ENCODE measurements at regions not wholly inside any gene's neighbourhood (a gene's known extent, or its start where the extent isn't known, plus 50 kb on each side); places are given as distances from the start of the nearest gene placed in this dataset.

DNA sequence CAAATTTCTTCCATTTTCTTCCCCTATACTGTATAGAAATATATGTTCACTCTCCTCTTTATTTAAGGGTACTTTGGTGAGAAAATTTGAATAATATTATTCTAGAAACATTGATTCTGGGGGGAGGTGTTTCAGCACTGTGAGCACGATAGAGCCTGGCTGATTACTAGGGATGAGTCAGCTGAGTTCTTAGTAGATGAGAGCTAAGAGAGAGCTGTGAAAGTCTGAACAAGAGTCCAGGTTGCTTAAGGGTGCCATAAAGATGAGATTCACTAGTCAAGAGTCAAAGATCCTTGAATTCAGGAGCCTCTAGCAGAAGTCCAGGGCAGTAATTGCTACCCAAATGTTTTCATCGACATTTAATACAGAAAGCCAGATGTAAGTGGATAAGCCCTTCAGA is 756.6 kb upstream of the API5 start:
- H3K4me1 ChIP-seq: no peaks in the 10 kb centered on the region
- TF ChIP-seq POLR2AphosphoS5 (IDR thresholded peaks at IDR 0.05): no peak
- TF ChIP-seq, protein P1, sequence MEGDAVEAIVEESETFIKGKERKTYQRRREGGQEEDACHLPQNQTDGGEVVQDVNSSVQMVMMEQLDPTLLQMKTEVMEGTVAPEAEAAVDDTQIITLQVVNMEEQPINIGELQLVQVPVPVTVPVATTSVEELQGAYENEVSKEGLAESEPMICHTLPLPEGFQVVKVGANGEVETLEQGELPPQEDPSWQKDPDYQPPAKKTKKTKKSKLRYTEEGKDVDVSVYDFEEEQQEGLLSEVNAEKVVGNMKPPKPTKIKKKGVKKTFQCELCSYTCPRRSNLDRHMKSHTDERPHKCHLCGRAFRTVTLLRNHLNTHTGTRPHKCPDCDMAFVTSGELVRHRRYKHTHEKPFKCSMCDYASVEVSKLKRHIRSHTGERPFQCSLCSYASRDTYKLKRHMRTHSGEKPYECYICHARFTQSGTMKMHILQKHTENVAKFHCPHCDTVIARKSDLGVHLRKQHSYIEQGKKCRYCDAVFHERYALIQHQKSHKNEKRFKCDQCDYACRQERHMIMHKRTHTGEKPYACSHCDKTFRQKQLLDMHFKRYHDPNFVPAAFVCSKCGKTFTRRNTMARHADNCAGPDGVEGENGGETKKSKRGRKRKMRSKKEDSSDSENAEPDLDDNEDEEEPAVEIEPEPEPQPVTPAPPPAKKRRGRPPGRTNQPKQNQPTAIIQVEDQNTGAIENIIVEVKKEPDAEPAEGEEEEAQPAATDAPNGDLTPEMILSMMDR (IDR thresholded peaks at IDR 0.05): no peak
- no peak for TF ChIP-seq POLR2A (IDR thresholded peaks at IDR 0.05)
- TF ChIP-seq EP300 (IDR thresholded peaks at IDR 0.05): no peak
- no peak overlapping the region for H3K4me3 ChIP-seq
- ATAC-seq: no peak
- H3K36me3 ChIP-seq: no peaks in the 10 kb centered on the region
- 40 to 73% methylated on average over 1 to 2 of the region's 2 CpGs for WGBS, 2 donors (ENCODE audit: low coverage in 1 of 2)
- no peaks in the 10 kb centered on the region for H3K27me3 ChIP-seq
- no peaks in the 10 kb centered on the region for H3K9me3 ChIP-seq
- H3K27ac ChIP-seq: no peak overlapping the region

DNA sequence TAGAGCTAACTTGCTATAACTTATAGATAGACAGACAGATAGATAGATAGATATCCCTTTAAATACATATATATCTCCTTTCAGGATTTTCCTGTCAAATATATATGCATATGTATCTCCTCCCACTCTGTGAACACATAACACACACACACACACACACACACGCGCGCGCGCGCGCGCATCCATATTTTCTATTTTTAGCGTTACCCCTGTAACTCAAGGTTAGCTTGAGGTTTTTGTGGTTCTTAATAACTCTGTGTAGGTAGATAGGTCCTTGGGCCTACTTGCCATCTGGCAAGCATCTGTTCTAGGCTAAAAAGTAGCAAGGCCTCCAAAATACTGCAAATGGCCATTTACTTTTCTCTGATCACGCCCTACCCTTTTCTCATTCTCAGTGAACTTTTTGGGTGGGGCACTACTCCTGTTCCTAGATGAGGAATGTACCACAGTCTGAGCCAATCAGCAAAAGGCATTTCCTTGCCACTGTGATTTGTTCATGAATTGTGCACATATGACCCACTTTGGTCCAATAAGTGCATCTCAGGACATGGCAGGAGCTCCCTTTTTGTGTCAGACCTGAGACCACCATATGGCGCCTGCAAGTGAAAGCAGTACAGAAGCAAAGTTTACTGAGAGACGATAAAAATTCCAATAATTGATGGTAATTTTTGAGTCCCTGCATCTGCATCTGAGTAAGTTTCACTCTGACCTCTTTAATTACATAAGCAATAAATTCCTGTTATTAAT is 740.5 kb upstream of the API5 start:
- no peak overlapping the region for H3K4me3 ChIP-seq
- no peak overlapping the region for H3K27ac ChIP-seq
- H3K27me3 ChIP-seq: no peaks in the 10 kb centered on the region
- WGBS, 2 donors (ENCODE audit: low coverage in 1 of 2): 89 to 97% methylated on average over 9 to 12 of the region's 12 CpGs
- no peak for ATAC-seq
- no peaks in the 10 kb centered on the region for H3K9me3 ChIP-seq
- H3K4me1 ChIP-seq: no peaks in the 10 kb centered on the region
- TF ChIP-seq POLR2AphosphoS5 (IDR thresholded peaks at IDR 0.05): no peak
- H3K36me3 ChIP-seq: no peaks in the 10 kb centered on the region

DNA sequence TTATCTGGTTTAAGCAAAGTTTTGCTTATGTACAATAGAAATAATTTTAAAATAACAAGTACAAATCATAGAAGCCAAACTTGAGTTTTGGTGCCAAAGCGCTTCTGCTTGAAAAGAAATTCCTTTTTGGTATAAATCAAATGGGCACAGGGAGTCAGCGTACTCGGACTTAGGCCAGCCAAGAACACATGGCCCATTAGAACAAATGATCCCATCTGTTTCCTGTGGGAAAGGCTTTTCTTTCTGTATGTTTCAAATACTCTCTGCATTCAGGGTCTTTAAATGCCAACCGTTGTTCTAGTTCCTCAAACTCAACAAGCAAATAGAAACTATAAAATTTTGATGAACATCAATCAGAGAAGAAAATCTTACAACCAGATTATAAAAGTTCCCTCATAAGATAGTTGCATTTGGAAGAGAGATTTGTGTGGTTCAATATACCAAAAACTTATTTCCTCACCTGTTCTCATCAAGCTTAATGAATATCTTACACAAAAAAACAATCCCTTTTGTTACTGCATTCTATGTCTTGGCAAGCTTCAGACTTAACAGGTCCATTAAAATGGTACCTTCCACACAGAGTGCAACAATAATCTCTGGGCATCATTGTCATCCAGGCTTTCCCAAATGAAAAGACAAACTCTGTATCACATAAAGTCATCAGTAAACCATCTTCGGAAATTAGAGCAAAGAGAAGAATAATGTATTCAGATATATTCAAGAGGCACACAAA is 739.8 kb upstream of the API5 start:
- no peak overlapping the region for H3K27ac ChIP-seq
- H3K36me3 ChIP-seq: no peaks in the 10 kb centered on the region
- 55 to 78% methylated on average over 5 of the region's 5 CpGs for WGBS, 2 donors (ENCODE audit: low coverage in 1 of 2)
- H3K9me3 ChIP-seq: no peaks in the 10 kb centered on the region
- no peak for TF ChIP-seq EP300 (IDR thresholded peaks at IDR 0.05)
- TF ChIP-seq POLR2AphosphoS5 (IDR thresholded peaks at IDR 0.05): no peak
- TF ChIP-seq, protein P1 (IDR thresholded peaks at IDR 0.05): no peak
- no peaks in the 10 kb centered on the region for H3K27me3 ChIP-seq
- ATAC-seq: no peak
- no peaks in the 10 kb centered on the region for H3K4me1 ChIP-seq
- no peak overlapping the region for H3K4me3 ChIP-seq

- Histone ChIP-seq H3K9me3 (no peaks in the 10 kb centered on the region), H3K27ac (no peak overlapping the region), H3K36me3 (no peaks in the 10 kb centered on the region), H3K4me3 (no peak overlapping the region), H3K4me1 (no peaks in the 10 kb centered on the region), H3K27me3 (no peaks in the 10 kb centered on the region)
- WGBS, 2 donors (ENCODE audit: low coverage in 1 of 2): 57 to 70% methylated on average over 3 of the region's 3 CpGs
- TF ChIP-seq EP300 (IDR thresholded peaks at IDR 0.05) (no peak), POLR2AphosphoS5 (IDR thresholded peaks at IDR 0.05) (no peak), POLR2A (IDR thresholded peaks at IDR 0.05) (no peak)
- TF ChIP-seq, protein P1 (IDR thresholded peaks at IDR 0.05): no peak
- no peak for ATAC-seq
Observed at GRCh38 chr11:42576318-42576717, 735.5 kb upstream of the API5 start.

GRCh38 chr11:42589286-42589685 is 722.5 kb upstream of the API5 start:
- no peak for ATAC-seq
- Histone ChIP-seq H3K27ac (no peak overlapping the region), H3K36me3 (no peaks in the 10 kb centered on the region), H3K4me3 (no peak overlapping the region), H3K27me3 (no peaks in the 10 kb centered on the region), H3K4me1 (no peaks in the 10 kb centered on the region), H3K9me3 (no peaks in the 10 kb centered on the region)
- TF ChIP-seq POLR2A (IDR thresholded peaks at IDR 0.05) (no peak), EP300 (IDR thresholded peaks at IDR 0.05) (no peak), POLR2AphosphoS5 (IDR thresholded peaks at IDR 0.05) (no peak)
- TF ChIP-seq, protein P1 (IDR thresholded peaks at IDR 0.05): no peak
- 21 to 35% methylated on average over 2 of the region's 2 CpGs for WGBS, 2 donors (ENCODE audit: low coverage in 1 of 2)

Measured in gastroesophageal sphincter (tissue), 4 donors.